ENCODE measurements at regions not wholly inside any gene's neighbourhood (a gene's known extent, or its start where the extent isn't known, plus 50 kb on each side); places are given as distances from the start of the nearest gene placed in this dataset.

DNA sequence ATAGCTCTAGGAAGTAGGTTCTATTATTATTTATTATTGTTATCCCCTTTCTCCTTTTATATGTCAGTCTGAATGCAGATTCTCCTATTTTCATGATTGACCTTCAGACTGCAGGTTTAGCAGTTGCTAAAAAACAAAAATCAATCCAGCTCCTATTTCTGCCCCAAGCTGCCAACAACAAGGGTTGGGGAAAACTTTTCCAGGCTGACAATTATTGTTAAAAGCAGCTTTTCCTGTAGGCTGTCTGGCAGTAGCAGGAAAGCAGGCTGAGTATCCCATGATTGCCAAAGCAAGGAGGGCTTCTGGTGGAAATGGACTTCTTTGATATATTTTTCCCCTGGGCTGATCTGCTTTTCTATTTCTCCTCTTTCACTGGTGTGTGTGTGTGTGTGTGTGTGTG lies 78.0 kb upstream of the CTLA4 start:
- no peak for DNase-seq

DNA sequence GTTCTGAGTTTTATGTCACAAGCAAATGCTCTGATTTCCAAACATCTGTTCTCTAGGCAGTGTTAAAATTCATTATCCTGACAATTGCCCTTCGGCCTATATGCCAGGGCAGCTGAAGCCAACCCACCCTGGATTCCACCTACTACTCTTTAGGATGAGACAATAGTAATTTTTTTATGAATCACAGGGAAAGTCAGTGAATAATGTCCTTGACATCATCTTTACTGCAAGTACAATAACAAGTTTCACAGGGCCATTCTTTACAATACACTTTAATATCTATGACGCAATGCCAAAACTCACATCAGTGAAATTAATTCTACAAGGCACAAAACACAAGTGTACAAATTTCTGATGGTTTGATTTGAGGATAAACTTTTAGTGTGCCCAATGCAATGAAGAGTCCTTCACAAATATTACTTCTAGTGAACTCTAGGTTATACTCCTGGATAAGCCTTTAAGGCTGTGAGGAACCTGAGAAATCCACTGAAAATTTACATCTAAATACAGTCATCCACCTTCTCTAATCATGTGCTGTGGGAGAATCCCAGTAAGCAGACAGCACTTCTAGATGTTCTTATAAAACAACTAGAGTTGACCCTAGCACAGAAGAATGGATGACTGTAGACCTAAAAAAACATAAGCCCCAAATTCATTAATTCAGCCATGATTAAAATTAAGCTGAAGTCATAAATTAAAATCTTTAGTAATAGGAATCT lies 77.3 kb upstream of the CTLA4 start:
- no peak for DNase-seq

DNA sequence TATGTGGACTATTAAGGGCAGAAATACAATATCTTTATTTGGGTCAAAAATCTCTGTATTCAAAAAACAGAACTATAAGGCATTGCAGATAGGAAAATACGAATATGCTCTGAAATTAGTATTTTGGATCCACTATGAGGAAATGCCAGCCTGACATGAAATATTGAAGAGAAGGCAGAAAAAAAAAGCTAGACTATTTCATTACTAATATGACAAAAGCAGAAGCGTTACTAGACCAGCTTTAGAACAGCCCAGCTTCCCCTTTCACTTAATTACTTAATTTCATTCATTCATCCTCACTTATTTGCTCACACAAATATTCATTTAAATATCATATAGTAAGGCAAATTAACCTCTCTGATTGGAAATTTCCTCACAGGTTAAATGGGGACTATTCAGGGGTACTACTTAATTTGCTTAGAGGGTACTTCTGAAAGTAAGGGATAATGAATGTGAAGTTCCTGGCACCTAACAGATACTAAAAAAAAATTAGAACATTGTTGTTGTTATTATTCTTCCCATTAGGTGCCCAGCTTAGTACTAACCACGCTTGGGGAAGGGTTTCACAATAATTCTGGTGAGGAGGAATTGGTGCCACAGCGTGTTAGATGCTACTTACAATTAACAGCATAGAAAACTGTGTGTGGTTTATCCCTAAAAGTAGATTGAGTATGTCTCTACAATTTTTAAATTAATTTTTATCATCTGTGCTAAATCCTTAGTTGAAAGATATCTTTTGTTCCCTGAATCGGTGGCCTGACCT lies 71.1 kb upstream of the CTLA4 start:
- DNase-seq, result no peak

DNA sequence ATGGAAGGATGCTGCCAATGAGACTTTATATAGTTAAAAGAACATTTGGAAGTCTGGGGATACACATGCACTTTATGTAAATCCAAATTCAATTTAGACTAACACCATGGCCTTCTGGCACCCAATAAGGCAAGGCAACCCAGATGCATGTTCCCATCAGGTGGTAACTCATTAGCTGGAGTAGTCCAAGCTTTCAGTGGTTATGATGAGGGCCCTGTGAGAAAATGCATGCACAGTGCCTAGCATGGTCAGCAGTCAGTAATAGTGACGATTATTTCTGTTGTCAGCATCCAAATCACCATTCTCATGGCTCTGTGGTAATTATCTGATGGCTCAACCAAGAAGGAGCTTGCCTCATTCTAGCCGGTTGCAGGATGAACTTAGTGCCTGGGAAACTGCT lies 70.3 kb upstream of the CTLA4 start:
- no peak for DNase-seq

DNA sequence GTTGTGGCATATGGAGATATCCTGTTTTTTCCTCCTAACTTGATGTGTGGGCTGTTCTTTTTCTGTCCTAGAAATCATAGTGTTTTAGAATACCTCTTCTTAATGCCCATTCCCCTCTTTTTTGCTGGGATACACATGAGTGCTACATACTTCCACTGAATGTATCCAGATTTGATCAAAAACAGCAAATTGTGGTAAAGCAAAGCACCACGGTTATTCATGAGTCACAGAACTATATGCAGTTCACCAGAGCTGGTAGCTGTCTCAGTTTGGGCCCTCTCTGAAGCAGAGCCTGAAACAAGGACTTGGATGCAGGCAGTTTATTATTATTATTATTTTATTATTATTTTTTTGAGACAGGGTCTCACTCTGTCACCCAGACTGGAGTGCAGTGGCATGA lies 69.9 kb upstream of the CTLA4 start:
- no peak for DNase-seq

DNA sequence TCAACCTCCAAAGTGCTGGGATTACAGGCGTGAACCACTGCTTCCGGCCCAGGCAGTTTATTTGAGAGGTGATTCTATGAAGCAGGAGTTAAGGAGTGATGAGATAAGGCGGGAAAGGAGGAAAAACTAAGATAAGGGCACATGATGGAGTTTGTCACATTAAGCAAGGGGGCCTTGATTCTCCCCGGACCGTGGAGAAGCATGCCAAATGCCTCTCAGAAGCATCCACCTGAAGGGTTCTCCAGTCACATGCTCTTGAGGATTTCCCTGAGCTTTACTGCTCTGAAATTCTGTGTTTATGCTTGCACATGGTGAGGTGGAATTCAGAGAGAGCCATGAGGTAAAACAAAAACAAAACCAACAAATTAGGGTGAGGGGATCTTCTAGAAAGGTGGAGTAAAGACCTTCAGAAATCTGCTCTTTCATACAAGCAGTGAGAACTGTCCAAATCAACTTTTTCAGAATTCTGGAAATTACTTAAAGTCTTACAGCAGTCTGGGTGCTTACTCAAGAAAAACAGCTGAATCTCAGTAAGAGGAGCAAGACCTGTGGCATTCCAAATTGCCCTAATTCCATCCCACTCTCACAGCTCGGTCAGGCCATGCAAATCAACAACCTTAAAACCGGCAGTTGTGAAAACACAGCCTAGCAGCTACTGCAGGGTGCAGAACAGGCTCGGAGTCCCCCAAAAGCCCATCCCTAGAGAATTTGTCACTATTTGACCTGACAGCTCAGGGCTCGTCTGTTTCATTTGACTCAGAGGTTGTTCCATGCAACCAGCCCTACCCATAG lies 69.1 kb upstream of the CTLA4 start:
- no peak for DNase-seq

DNA sequence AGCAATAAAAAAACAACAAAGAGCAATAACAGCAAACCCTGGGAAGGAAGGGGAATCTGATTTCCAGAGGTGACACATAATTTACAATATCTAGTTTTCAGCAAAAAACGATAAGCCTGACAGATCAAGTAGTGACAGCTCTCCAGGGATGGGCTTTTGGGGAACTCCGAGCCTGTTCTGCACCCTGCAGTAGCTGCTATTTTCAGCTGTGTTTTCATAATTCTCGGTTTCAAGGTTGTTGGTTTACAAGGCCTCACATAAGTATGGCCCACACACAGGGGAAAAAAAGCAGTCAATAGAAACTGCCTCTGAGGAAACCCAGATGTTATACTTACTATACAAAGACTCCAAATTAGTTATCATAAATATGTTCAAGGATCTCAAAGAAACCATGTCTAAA lies 67.7 kb upstream of the CTLA4 start:
- no peak for DNase-seq

- no peak for DNase-seq
These were observed 66.8 kb upstream of the CTLA4 start for GRCh38 chr2:203800783-203801182.

- no peak for DNase-seq
These were observed 65.1 kb upstream of the CTLA4 start for GRCh38 chr2:203802342-203803052.

DNA sequence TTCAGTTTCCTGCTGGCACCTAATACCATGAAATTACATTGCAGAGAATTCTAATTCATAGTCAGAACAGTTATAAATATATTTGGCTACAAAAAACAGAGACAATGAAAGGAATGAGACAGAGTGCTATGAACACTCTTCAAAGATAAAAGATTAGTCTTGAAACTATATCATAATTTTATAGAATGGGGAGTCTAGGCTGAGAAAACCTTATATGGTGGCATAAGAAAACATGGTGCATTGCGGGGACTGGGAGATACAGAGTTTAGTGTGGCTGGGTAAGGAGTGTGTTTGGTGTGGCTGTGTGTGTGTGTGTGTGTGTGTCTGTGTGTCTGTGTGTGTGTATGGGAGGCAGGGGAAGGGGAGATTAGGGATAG lies 64.5 kb upstream of the CTLA4 start:
- no peak for DNase-seq

GRCh38 chr2:203804070-203804469 lies 63.5 kb upstream of the CTLA4 start:
- peak; percentile 63 for DNase-seq

GRCh38 chr2:203804764-203805485 lies 62.6 kb upstream of the CTLA4 start:
- no peak for DNase-seq

DNA sequence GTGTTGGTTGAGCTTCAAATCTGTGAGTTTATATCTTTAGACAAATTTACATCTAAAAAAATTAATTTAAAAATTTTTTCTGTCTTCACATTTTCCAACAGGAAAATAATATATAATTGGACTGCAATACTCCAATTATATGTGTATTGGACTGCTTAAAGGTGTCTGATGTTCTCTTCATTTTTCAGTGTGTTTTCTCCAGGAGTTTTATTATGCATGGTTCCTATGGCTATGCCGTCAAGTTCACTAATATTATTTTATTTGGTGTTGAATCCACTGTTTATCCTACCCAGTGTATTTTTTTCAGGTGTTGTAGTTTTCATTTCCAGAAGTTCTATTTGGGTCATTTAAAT lies 62.1 kb upstream of the CTLA4 start:
- no peak for DNase-seq

DNA sequence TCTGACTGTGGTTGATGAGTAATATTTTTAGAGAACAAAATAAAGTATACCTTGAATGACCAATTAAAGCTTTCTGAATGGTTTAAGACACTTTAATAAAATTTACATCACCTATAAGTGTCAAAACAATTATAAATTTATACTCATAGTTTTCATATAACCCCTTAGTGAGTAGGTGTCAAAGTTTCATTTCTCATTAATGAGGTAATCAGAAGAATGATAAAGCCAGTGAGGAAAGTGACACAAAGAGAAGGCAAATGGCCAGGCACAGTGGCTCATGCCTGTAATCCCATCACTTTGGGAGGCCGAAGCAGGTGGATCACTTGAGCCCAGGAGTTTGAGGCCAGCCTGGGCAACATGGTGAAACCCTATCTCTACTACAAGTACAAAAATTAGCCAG lies 60.8 kb upstream of the CTLA4 start:
- no peak for DNase-seq

DNA sequence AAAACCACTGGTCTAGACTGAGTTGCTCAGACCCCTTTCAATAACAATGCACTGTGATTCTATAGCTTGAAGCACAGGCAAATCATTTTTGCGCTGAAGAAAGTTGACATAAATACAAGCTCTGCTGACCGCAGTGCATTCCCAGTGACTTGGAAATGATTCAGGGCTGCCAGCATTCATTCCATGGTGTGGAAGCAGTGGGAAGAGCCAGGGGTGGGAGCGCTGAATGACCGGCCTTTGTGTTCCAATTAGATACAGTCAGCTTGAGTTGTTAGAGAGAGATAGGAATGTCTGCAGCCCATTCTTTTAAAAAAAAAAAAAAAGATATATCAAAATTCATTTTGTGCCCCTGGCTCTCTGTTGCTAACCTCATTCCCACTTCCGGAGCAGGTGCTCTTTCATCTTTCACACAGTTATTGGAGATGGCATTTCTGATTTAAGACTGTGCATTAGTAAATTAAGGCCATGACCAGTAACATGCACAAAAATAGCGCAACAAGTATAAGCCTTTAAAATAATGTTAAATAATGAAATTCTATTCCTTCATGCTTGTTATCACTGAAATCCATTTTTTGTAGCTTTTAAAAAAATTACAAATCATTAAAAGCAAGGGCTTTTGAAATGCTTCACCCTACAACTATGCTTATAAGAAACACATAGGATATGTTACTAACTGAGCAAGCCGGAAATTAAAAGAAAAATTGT lies 59.4 kb upstream of the CTLA4 start:
- DNase-seq, result no peak

- DNase-seq, result no peak
These were observed 58.5 kb upstream of the CTLA4 start for GRCh38 chr2:203809084-203809521.

DNA sequence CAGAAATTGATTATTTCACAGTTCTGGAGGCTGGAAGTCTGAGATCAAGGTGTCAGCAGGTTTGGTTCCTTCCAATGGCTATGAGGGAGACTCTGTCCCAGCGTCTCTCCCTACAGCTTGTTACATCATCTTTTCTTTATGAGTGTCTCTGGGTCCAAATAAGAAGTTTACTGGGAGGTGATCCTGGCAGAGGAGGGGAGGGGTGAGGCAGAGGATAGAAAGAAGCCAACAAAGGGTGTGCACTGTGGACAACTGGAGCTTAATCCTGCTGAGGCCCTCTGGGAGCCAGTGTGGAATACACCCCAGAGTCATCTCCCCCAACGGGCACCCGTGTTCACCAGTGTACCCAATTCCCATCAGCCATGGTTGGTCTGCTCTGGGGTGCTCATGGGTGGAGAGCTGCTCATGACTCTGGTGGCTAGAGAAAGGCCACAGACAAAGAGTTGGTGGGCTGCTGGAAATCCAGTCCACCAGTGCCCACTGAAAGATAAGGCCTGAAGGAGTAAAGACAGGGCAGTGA lies 57.5 kb upstream of the CTLA4 start:
- DNase-seq, result no peak

GRCh38 chr2:203811491-203812221 lies 55.9 kb upstream of the CTLA4 start:
- peak; percentile 70 for DNase-seq

GRCh38 chr2:203812294-203813221 lies 55.0 kb upstream of the CTLA4 start:
- DNase-seq, result no peak

GRCh38 chr2:203813684-203814083 lies 53.9 kb upstream of the CTLA4 start:
- no peak for DNase-seq

Data from CD4-positive, alpha-beta T cell treated with Interleukin-17A for 1 hour (primary cell).